ENCODE measurements at regions not wholly inside any gene's neighbourhood (a gene's known extent, or its start where the extent isn't known, plus 50 kb on each side); places are given as distances from the start of the nearest gene placed in this dataset.
"Not testable (repeated sequence)": the region's sequence is repeated elsewhere in the genome, so short reads cannot be mapped to it uniquely, and the experiment has no call there.

DNA sequence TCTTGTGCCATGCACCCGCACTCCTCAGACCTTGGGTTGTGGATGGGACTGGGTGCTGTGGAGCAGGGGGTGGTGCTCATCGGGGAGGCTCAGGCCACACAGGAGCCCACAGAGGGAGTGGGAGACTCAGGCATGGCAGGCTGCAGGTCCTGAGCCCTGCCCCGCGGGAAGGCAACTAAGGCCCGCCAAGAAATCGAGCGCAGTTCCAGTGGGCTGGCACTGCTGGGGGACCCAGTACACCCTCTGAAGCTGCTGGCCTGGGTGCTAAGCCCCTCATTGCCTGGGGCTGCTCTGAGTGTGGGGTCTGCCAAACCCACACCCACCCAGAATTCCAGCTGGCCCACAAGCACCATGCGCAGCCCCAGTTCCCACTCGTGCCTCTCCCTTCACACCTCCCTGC, 450.5 kb upstream of the FGF16 start:
- no peak overlapping the region for H3K4me3 ChIP-seq (ENCODE audit: low read depth, low read length)
- TF ChIP-seq, protein P1, sequence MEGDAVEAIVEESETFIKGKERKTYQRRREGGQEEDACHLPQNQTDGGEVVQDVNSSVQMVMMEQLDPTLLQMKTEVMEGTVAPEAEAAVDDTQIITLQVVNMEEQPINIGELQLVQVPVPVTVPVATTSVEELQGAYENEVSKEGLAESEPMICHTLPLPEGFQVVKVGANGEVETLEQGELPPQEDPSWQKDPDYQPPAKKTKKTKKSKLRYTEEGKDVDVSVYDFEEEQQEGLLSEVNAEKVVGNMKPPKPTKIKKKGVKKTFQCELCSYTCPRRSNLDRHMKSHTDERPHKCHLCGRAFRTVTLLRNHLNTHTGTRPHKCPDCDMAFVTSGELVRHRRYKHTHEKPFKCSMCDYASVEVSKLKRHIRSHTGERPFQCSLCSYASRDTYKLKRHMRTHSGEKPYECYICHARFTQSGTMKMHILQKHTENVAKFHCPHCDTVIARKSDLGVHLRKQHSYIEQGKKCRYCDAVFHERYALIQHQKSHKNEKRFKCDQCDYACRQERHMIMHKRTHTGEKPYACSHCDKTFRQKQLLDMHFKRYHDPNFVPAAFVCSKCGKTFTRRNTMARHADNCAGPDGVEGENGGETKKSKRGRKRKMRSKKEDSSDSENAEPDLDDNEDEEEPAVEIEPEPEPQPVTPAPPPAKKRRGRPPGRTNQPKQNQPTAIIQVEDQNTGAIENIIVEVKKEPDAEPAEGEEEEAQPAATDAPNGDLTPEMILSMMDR (IDR thresholded peaks at IDR 0.05; ENCODE audit: borderline replicate concordance, insufficient read depth, low read depth, low read length), result no peak

DNA sequence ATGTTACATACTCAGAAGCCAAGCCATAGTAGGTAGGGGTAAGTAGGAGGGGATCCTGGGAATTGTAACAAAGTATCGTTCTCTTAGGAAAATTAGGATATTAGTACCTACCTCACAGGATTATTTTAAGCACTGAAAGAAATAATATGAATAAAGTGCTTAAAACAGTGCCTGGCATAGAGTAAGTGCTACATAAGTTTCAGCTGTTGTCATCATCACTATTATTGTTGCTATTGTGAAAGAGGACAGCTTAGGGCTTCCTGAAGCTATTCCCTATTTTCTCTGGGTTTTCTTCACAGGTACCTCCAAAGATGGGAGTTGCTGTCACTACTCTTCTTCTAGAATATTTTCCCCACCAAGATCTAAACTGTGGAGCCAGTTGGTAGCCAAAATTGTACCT, 443.7 kb upstream of the FGF16 start:
- no peak overlapping the region for H3K4me3 ChIP-seq (ENCODE audit: low read depth, low read length)
- TF ChIP-seq, protein P1 (IDR thresholded peaks at IDR 0.05; ENCODE audit: borderline replicate concordance, insufficient read depth, low read depth, low read length), result no peak

DNA sequence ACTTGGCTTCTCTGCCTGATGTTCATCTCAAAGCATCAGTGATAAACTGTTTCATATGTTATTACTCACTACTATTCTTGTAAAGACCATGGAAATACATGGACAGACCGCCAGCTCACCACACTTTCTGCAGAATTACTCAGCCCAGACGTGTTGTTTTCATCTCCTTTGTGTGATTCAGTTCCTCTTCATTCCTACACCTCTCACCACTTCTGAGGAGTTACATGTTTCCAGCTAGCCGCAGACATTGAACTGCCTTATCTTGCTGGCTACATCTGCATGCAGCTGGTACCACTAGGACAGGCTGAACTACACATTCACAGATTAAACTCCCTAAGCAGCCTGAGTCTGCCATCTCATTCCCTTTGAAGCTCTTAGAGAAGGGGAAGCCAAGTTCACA, 443.2 kb upstream of the FGF16 start:
- no peak overlapping the region for H3K4me3 ChIP-seq (ENCODE audit: low read depth, low read length)
- TF ChIP-seq, protein P1 (IDR thresholded peaks at IDR 0.05; ENCODE audit: borderline replicate concordance, insufficient read depth, low read depth, low read length), result no peak

DNA sequence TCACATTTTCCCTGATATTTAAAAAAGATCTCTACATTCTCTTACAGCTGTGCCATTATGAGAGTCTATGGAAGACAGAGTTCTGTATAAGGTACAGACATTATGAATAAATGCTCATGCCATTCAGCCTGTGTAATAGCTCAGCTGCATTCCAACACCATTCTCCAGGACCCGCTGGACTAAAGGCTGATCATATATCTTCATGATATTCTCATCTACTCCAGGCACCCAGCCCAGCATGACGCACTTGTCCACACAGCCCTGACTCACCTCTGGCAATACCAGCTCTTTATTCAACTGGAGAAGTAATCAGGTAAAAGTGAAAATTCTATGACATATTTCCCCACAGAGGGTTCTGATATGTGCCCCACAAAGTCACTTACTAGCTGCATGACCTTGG, 437.5 kb upstream of the FGF16 start:
- no peak overlapping the region for H3K4me3 ChIP-seq (ENCODE audit: low read depth, low read length)
- TF ChIP-seq, protein P1 (IDR thresholded peaks at IDR 0.05; ENCODE audit: borderline replicate concordance, insufficient read depth, low read depth, low read length), result no peak

DNA sequence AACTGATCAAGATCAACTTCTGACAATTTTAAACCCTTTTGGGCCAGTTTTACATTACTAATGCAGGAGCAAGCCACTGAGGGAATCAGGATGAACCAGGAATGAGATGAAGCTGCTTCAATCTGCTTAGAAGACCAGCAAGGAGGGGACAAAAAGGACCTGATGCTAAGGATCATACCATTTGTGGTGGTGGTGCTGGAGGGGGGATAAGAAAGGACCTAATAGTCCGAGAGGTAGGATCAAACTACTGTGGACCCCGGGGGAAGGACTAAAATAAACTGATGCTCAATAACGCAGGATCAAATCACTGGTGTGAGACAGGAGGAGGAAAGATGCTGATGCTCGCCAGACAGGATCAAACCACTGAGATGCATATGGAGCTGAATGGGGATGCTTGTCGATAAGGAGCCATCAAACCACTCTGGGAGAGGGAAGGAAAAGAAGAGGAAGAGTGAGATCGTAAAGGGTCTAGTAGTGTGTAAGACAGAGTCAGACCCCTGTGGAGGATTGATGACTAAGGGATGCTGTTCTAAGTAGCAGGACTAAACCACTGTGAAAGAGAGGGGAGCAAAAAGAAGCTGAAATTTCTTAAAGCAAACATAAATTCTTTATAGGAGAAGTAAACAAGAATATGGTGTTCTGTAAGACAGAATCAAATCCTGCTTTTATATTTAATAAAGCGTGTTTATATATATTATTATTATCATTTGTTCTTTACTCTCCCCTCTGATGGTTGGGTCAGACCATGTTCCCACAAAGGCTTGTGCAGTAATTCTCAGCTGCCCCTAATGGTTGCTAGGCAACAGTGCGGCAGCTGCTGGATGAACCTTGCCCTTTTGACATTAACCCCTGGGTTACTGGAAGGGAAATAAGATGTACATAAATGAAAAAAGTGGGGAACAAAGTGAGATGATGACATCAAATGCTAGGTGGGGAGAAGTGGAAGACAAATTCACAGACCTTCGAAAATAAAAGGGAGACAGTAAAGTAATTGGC, 432.5 kb upstream of the FGF16 start:
- TF ChIP-seq, protein P1 (IDR thresholded peaks at IDR 0.05; ENCODE audit: borderline replicate concordance, insufficient read depth, low read depth, low read length), result no peak
- H3K4me3 ChIP-seq (ENCODE audit: low read depth, low read length), result no peak overlapping the region

DNA sequence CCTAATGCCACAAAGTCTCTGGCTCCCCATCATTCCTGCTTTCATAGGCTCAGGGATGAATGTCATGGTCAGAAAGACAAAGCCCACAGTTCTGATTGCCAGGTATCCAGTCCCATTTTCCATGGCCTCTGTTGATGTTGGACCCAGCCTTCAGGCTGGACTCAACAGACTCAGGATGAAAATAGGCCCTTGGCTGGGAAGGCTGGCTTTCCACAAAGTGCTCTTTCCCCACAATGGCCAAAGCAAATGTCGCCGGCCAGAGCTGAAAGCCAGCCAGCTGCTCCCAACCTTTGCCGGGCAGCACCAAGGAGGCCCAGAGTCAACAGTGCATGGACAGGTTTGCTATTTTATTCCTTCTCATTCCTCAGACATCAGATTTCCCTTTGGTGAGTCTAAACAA, 430.1 kb upstream of the FGF16 start:
- H3K4me3 ChIP-seq (ENCODE audit: low read depth, low read length), result no peak overlapping the region
- TF ChIP-seq, protein P1 (IDR thresholded peaks at IDR 0.05; ENCODE audit: borderline replicate concordance, insufficient read depth, low read depth, low read length), result no peak

DNA sequence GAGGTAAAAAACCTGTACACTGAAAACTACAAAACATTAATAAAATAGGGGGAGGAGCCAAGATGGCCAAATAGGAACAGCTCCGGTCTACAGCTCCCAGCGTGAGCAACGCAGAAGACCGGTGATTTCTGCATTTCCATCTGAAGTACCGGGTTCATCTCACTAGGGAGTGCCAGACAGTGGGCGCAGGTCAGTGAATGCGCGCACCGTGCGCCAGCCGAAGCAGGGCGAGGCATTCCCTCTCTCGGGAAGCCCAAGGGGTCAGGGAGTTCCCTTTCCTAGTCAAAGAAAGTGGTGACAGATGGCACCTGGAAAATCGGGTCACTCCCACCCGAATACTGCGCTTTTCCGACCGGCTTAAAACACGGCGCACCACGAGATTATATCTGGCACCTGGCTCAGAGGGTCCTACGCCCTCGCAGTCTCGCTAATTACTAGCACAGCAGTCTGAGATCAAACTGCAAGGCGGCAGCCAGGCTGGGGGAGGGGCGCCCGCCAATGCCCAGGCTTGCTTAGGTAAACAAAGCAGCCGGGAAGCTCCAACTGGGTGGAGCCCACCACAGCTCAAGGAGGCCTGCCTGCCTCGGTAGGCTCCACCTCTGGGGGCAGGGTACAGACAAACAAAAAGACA, 400.9 kb upstream of the FGF16 start:
- not testable (repeated sequence) for H3K4me3 ChIP-seq (ENCODE audit: low read depth, low read length)
